Ishikawa (cell line): ENCODE measurements at regions not wholly inside any gene's neighbourhood (a gene's known extent, or its start where the extent isn't known, plus 50 kb on each side); places are given as distances from the start of the nearest gene placed in this dataset.

Experiments
- CEBPB ChIP-seq: IDR thresholded peaks from 2 replicates; pipeline ENCODE4 v1.6.1; 2012
- CREB1 ChIP-seq: IDR thresholded peaks from 2 replicates; pipeline ENCODE4 v1.6.1; 2012; ENCODE audit warnings: low read depth
- EGR1 ChIP-seq: IDR thresholded peaks from 2 replicates; pipeline ENCODE4 v1.6.1; 2012
- EP300 ChIP-seq: IDR thresholded peaks from 2 replicates; pipeline ENCODE4 v1.6.1; 2012; ENCODE audit warnings: borderline replicate concordance
- FOXM1 ChIP-seq: IDR thresholded peaks from 2 replicates; pipeline ENCODE4 v1.6.1; 2012; ENCODE audit warnings: low read depth, borderline replicate concordance
- NFIC ChIP-seq: IDR thresholded peaks from 2 replicates; pipeline ENCODE4 v1.6.1; 2012
- RAD21 ChIP-seq: IDR thresholded peaks from 2 replicates; pipeline ENCODE4 v1.6.1; 2012; ENCODE audit warnings: low read depth
- TAF1 ChIP-seq: IDR thresholded peaks from 2 replicates; pipeline ENCODE4 v1.6.1; 2012; ENCODE audit warnings: low read depth, mild to moderate bottlenecking
- TCF12 ChIP-seq: IDR thresholded peaks from 2 replicates; pipeline ENCODE4 v1.6.1; 2012; ENCODE audit warnings: low read depth
- TEAD4 ChIP-seq: IDR thresholded peaks from 2 replicates; pipeline ENCODE4 v1.6.1; 2012
- YY1 ChIP-seq: IDR thresholded peaks from 2 replicates; pipeline ENCODE4 v1.6.1; 2012; ENCODE audit warnings: low read depth
- ZBTB7A ChIP-seq: IDR thresholded peaks from 2 replicates; pipeline ENCODE4 v1.6.1; 2012; ENCODE audit warnings: low read depth
- TF ChIP-seq, protein P1 (sequence below): IDR thresholded peaks from 2 replicates; pipeline ENCODE4 v1.6.1; 2012; ENCODE audit warnings: low read depth, mild to moderate bottlenecking
- TF ChIP-seq, protein P2 (sequence below): IDR thresholded peaks from 2 replicates; pipeline ENCODE4 v1.6.1; 2012
- TF ChIP-seq, protein P3 (sequence below): IDR thresholded peaks from 2 replicates; pipeline ENCODE4 v1.6.1; 2012

GRCh38 chr2:72026819-72027425 is 120.7 kb downstream of the CYP26B1 start:
- TF ChIP-seq TAF1 (no peak), FOXM1 (no peak), TEAD4 (no peak), YY1 (no peak), CEBPB (no peak), NFIC (no peak), EGR1 (no peak), EP300 (no peak), TCF12 (no peak), RAD21 (no peak)
- TF ChIP-seq, protein P1, sequence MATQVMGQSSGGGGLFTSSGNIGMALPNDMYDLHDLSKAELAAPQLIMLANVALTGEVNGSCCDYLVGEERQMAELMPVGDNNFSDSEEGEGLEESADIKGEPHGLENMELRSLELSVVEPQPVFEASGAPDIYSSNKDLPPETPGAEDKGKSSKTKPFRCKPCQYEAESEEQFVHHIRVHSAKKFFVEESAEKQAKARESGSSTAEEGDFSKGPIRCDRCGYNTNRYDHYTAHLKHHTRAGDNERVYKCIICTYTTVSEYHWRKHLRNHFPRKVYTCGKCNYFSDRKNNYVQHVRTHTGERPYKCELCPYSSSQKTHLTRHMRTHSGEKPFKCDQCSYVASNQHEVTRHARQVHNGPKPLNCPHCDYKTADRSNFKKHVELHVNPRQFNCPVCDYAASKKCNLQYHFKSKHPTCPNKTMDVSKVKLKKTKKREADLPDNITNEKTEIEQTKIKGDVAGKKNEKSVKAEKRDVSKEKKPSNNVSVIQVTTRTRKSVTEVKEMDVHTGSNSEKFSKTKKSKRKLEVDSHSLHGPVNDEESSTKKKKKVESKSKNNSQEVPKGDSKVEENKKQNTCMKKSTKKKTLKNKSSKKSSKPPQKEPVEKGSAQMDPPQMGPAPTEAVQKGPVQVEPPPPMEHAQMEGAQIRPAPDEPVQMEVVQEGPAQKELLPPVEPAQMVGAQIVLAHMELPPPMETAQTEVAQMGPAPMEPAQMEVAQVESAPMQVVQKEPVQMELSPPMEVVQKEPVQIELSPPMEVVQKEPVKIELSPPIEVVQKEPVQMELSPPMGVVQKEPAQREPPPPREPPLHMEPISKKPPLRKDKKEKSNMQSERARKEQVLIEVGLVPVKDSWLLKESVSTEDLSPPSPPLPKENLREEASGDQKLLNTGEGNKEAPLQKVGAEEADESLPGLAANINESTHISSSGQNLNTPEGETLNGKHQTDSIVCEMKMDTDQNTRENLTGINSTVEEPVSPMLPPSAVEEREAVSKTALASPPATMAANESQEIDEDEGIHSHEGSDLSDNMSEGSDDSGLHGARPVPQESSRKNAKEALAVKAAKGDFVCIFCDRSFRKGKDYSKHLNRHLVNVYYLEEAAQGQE, result no peak

DNA sequence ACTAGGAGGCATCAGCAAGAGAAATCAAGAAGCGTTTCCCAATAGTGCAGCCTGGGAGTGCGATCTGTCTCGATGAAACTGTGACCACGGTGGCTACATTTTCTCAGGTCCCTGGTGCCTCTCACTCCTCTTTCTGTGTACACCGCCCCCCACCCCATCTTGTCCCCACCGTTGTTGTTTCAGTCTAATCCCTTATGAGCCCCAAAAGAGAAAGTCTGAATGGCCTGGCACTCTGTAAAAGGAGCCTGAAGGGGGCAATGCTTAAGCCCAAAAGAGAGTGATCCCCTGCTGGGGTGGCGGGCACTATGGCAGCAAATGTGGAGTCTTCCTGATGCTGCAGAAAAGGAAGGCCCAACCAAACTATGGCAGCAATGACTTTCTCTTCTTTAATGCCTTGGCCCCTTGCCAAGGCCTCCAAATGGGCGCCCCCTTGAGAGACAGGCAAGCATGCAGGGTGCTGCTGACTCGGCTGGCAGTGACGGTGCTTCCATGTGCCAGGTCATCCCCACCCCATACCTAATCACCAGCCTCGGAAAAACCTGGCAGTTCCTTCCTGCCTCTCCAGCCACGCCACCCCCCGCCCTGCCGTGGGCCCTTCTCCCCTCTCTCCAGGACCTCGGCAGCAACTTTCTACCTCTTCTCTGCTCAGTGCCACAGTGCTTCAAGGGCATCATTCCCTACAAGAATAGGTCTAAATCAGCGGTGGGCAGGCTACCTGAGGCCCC is 123.0 kb downstream of the CYP26B1 start:
- TF ChIP-seq CEBPB (no peak), EGR1 (no peak), EP300 (no peak), FOXM1 (no peak), CREB1 (no peak), ZBTB7A (no peak), NFIC (0 out of 2 replicates have a peak, but pooled peaks have one; percentile 29)
- TF ChIP-seq, protein P2, sequence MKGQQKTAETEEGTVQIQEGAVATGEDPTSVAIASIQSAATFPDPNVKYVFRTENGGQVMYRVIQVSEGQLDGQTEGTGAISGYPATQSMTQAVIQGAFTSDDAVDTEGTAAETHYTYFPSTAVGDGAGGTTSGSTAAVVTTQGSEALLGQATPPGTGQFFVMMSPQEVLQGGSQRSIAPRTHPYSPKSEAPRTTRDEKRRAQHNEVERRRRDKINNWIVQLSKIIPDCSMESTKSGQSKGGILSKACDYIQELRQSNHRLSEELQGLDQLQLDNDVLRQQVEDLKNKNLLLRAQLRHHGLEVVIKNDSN, result no peak

DNA sequence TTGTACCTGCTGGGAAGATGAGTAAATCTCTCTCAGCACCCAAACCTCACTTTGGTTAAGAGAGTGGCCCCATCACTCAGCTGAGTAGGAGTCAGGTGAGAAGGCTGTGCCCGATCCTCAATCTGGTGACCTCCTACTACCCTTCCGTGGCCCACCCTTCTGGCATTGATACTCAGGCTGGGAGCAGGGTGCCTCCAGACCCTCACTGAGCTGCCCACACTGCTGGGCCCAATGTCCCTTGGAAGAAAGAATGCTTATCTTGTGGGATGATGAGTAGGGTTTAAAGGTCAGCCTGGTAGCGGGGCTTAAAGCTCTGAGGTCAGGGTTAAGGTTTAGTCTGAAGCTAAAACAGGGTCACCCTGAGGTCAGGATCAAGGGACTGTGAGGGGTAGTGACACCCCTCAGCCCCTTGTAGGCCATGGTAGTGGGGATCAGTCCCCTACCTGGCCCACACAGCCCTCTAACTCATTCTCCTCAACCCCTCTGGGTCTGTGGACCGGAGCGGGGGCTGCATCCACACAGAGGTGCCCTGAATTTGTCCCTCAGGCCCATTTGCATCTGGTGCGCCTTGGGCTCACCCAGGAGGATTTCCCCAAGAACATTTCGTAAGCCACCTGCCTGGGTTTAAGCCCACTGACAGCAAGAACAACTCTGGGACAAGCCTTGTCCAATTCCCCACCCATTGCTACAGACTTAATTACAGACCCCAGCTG is 123.8 kb downstream of the CYP26B1 start:
- TF ChIP-seq RAD21, result no peak
- TF ChIP-seq TEAD4, result no peak
- TF ChIP-seq, protein P2, result no peak
- TF ChIP-seq CREB1, result no peak
- no peak for TF ChIP-seq FOXM1
- no peak for TF ChIP-seq NFIC
- TF ChIP-seq, protein P3, sequence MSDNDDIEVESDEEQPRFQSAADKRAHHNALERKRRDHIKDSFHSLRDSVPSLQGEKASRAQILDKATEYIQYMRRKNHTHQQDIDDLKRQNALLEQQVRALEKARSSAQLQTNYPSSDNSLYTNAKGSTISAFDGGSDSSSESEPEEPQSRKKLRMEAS, result no peak
- TF ChIP-seq ZBTB7A, result no peak
- TF ChIP-seq TAF1, result no peak

DNA sequence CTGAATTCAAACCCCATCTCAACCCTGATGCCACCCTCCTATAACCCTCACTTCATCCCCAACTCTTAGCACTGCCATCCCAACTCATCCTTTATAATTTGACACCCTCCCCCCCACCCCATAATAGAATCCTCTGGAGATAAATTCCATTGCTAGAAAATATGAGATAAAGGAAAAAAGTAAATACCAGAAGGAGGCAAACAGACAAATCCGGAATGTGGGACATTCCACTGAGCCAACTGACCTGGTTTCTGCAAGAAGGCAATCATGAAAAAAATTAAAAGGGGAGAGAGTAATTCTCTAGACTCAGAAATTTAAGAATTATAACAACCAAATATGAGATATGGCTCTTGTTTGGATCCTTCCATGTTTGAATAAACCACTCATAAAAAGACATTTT is 132.4 kb downstream of the CYP26B1 start:
- TF ChIP-seq FOXM1 (no peak), RAD21 (no peak), EGR1 (no peak), YY1 (no peak), ZBTB7A (no peak), CEBPB (no peak), CREB1 (no peak), TCF12 (no peak), TAF1 (no peak)
- TF ChIP-seq, protein P3, result no peak
- TF ChIP-seq, protein P1, result no peak
- TF ChIP-seq, protein P2, result no peak

DNA sequence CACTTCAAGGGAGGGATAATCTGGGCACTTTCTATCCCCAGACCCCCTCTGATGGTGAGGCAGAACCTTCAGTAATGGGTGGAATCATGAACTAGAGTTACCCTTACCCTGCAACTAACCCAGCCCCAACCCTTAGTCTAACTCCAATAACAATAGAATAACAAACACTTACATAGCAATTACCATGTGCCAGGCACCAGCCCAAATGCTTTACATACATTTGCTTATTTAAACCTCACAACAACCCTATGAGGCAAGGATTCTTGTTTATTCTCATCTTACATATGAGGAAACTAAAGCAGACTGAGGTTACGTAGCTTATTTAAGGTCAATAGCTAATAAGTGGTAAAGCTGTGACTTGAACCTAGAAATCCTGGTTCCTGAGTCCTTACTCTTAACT is 132.8 kb downstream of the CYP26B1 start:
- TF ChIP-seq NFIC, result no peak
- no peak for TF ChIP-seq CREB1
- no peak for TF ChIP-seq CEBPB
- TF ChIP-seq, protein P1, result no peak
